HL-60 (cell line): ENCODE measurements at regions not wholly inside any gene's neighbourhood (a gene's known extent, or its start where the extent isn't known, plus 50 kb on each side); places are given as distances from the start of the nearest gene placed in this dataset.

ENCODE experiments used
- CTCF ChIP-seq: IDR thresholded peaks from one replicate; pipeline ENCODE4 v1.5.1; 2011; ENCODE audit warnings: low read length, control low read depth, inconsistent platforms; ENCODE audit not compliant: insufficient read depth
- REST ChIP-seq: IDR thresholded peaks from 2 replicates; pipeline ENCODE4 v1.6.1; 2012; ENCODE audit warnings: low read depth; ENCODE audit not compliant: insufficient replicate concordance

- no peak for TF ChIP-seq CTCF
- TF ChIP-seq REST, result no peak
Measured at GRCh38 chr12:23099604-23100003, 474.6 kb downstream of the ETNK1 start.
